Smooth muscle cell (in vitro differentiated cells): ENCODE measurements at regions not wholly inside any gene's neighbourhood (a gene's known extent, or its start where the extent isn't known, plus 50 kb on each side); places are given as distances from the start of the nearest gene placed in this dataset.

Source experiments
- DNase-seq: peaks from one replicate; lab custom pipeline; 2025; ENCODE audit not compliant: unreplicated experiment; lab: John Stamatoyannopoulos, UW
- H2AFZ ChIP-seq: fragments of 200-600 bp; sonication (generic); 2 replicates; pipeline ENCODE4 v1.6.0; 2016; ENCODE audit warnings: antibody characterized with exemption, low read depth, mild to moderate bottlenecking
- H3F3A ChIP-seq: fragments of 200-600 bp; sonication (generic); 2 replicates; pipeline ENCODE4 v1.6.0; 2017; ENCODE audit warnings: antibody characterized with exemption, low read depth
- H3K27ac ChIP-seq: fragments of 200-600 bp; sonication (generic); 2 replicates; pipeline ENCODE4 v1.5.1; 2016; ENCODE audit warnings: low read depth, mild to moderate bottlenecking
- H3K27me3 ChIP-seq: fragments of 200-600 bp; sonication (generic); 2 replicates; pipeline ENCODE4 v1.6.1; 2016; ENCODE audit warnings: low read depth, mild to moderate bottlenecking
- H3K36me3 ChIP-seq: fragments of 200-600 bp; sonication (generic); 2 replicates; pipeline ENCODE4 v1.5.1; 2016; ENCODE audit warnings: low read depth
- H3K4me1 ChIP-seq: fragments of 200-600 bp; sonication (generic); 2 replicates; pipeline ENCODE4 v1.5.1; 2016; ENCODE audit warnings: low read depth
- H3K4me2 ChIP-seq: fragments of 200-600 bp; sonication (generic); 2 replicates; pipeline ENCODE4 v1.6.0; 2016; ENCODE audit warnings: mild to moderate bottlenecking
- H3K4me3 ChIP-seq: fragments of 200-600 bp; sonication (generic); 2 replicates; pipeline ENCODE4 v1.5.1; 2016; ENCODE audit warnings: mild to moderate bottlenecking
- H3K79me2 ChIP-seq: fragments of 200-600 bp; sonication (generic); 2 replicates; pipeline ENCODE4 v1.6.0; 2016; ENCODE audit warnings: low read depth, mild to moderate bottlenecking
- H3K9ac ChIP-seq: fragments of 200-600 bp; sonication (generic); 2 replicates; pipeline ENCODE4 v1.6.0; 2016; ENCODE audit warnings: low read depth
- H3K9me3 ChIP-seq: fragments of 200-600 bp; sonication (generic); replicated peaks from 2 replicates; pipeline ENCODE4 v1.5.1; 2016; ENCODE audit warnings: low read depth
- H4K20me1 ChIP-seq: fragments of 200-600 bp; sonication (generic); 2 replicates; pipeline ENCODE4 v1.6.0; 2016; ENCODE audit warnings: low read depth
- WGBS: methylation state at CpG from one replicate; pipeline ENCODE4 v1.1.7; 2016; ENCODE audit warnings: low lambda C conversion rate; 5-methylcytosine and 5-hydroxymethylcytosine counted together
- TF ChIP-seq, protein P1 (sequence below): fragments of 200-600 bp; sonication (generic); IDR thresholded peaks from 2 replicates; pipeline ENCODE4 v1.5.1; 2017; ENCODE audit warnings: borderline replicate concordance, mild to moderate bottlenecking, antibody characterized with exemption; ENCODE audit not compliant: insufficient read depth, poor library complexity, severe bottlenecking

DNA sequence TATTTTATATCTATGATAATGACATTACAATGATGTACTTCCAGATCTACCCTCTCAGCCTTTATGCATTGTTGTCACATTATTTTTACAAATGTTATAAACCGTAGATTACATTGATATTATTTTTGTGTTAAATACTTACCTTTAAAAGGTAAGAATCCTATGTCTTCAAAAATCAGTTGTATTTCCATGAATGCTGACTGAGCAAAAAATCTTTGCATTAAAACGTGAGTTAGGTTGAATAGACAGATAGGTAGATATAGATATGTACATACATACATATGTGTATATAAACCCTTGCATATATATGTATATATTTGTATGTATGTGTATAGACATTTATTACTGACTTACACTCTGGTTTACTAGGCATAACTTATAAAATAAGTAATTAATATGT lies 558.2 kb downstream of the CDH26 start:
- Histone ChIP-seq H4K20me1 (no peaks in the 10 kb centered on the region), H3K27ac (no peak overlapping the region), H3K79me2 (no peaks in the 10 kb centered on the region), H3K4me1 (no peaks in the 10 kb centered on the region), H3K4me2 (no peak overlapping the region), H3K9ac (no peak overlapping the region), H3K27me3 (peaks cover 6% of the 10 kb centered on the region), H3K36me3 (no peaks in the 10 kb centered on the region), H2AFZ (no peak overlapping the region), H3K4me3 (no peak overlapping the region), H3K9me3 (no peaks in the 10 kb centered on the region), H3F3A (peaks cover 6% of the 10 kb centered on the region)
- TF ChIP-seq, protein P1, sequence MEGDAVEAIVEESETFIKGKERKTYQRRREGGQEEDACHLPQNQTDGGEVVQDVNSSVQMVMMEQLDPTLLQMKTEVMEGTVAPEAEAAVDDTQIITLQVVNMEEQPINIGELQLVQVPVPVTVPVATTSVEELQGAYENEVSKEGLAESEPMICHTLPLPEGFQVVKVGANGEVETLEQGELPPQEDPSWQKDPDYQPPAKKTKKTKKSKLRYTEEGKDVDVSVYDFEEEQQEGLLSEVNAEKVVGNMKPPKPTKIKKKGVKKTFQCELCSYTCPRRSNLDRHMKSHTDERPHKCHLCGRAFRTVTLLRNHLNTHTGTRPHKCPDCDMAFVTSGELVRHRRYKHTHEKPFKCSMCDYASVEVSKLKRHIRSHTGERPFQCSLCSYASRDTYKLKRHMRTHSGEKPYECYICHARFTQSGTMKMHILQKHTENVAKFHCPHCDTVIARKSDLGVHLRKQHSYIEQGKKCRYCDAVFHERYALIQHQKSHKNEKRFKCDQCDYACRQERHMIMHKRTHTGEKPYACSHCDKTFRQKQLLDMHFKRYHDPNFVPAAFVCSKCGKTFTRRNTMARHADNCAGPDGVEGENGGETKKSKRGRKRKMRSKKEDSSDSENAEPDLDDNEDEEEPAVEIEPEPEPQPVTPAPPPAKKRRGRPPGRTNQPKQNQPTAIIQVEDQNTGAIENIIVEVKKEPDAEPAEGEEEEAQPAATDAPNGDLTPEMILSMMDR, result no peak
- 92% methylated on average over 2 of the region's 2 CpGs for WGBS
- no peak for DNase-seq

DNA sequence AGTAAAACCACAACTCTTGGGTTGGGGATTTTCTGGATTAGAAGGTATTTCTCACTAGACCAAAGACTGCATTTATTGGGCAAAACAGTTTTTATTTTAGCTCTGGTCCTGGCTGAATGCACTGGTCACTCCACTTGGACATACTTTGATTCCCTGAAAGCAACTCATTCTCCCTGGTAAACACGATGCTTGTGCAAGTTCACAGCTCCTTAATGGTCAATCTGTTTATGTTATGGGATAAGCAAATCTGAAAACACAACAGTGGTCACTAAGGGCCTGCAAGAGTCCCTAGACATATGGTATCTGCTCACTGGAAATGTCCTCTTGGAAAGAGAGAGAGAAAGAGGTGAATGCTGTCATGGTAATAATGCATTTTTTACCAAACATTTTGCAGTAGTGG lies 559.8 kb downstream of the CDH26 start:
- H3K9ac ChIP-seq, result no peak overlapping the region
- peaks cover 6% of the 10 kb centered on the region for H3F3A ChIP-seq
- H3K4me1 ChIP-seq, result no peaks in the 10 kb centered on the region
- no peaks in the 10 kb centered on the region for H3K9me3 ChIP-seq
- DNase-seq, result no peak
- H3K27me3 ChIP-seq, result peaks cover 6% of the 10 kb centered on the region
- no peaks in the 10 kb centered on the region for H3K36me3 ChIP-seq
- no peaks in the 10 kb centered on the region for H3K79me2 ChIP-seq
- H3K4me3 ChIP-seq, result no peak overlapping the region
- TF ChIP-seq, protein P1, result no peak
- no peak overlapping the region for H3K27ac ChIP-seq
- no peak overlapping the region for H2AFZ ChIP-seq
- 45% methylated on average over 1 of the region's 1 CpG for WGBS
- no peaks in the 10 kb centered on the region for H4K20me1 ChIP-seq
- H3K4me2 ChIP-seq, result peak overlapping the region; percentile 54

DNA sequence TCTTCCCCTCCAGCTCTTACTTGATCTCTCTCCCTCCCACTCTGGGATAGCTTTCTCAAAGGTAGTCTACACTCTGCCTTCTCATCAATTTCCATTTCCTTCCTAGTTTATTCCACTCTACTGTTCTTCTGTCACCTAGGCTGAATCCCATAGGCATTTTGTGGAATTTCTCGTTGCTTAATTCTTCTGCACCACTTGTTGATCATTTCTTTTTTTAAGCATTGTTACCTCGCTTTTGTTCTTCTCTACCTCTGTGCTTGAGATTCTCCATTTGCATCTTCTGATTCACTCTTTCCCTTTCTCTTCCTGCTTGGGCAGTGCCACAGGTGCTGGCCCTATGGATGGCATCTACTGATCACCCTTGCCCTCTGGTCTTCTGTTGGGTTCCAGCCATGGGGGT lies 567.2 kb downstream of the CDH26 start:
- Histone ChIP-seq H2AFZ (no peak overlapping the region), H4K20me1 (no peaks in the 10 kb centered on the region), H3K9ac (no peak overlapping the region), H3K79me2 (no peaks in the 10 kb centered on the region), H3K27me3 (peaks cover 6% of the 10 kb centered on the region), H3F3A (no peaks in the 10 kb centered on the region), H3K9me3 (no peaks in the 10 kb centered on the region), H3K4me3 (no peak overlapping the region), H3K27ac (no peak overlapping the region), H3K36me3 (no peaks in the 10 kb centered on the region), H3K4me2 (no peak overlapping the region), H3K4me1 (no peaks in the 10 kb centered on the region)
- TF ChIP-seq, protein P1, result no peak
- WGBS, result 95% methylated on average over 2 of the region's 2 CpGs
- DNase-seq, result no peak

DNA sequence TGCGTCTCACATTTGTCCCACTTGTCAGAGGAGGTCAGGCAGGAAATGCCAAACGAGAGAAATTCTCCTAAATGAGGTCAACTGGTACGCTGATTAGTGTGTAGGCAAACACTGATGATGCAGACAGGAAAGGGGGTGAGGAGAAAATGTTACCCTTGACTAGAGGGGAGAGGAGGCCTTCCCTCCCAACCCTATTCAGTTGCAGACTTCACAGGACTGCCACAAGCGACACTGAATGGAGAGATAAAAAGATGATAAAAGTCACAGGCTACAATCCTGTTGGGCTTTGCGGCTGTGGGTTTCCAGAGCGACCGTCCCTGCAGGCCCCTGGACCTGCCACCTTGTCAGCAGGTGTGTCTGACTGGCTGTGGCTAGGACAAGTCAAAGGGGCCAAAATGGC lies 569.4 kb downstream of the CDH26 start:
- TF ChIP-seq, protein P1, result no peak
- no peak overlapping the region for H3K27ac ChIP-seq
- H2AFZ ChIP-seq, result no peak overlapping the region
- H3K4me2 ChIP-seq, result no peak overlapping the region
- H3K4me3 ChIP-seq, result no peak overlapping the region
- H3K27me3 ChIP-seq, result no peaks in the 10 kb centered on the region
- no peaks in the 10 kb centered on the region for H3K79me2 ChIP-seq
- no peaks in the 10 kb centered on the region for H3K4me1 ChIP-seq
- no peak for DNase-seq
- H3F3A ChIP-seq, result no peaks in the 10 kb centered on the region
- H3K9me3 ChIP-seq, result no peaks in the 10 kb centered on the region
- no peaks in the 10 kb centered on the region for H3K36me3 ChIP-seq
- no peak overlapping the region for H3K9ac ChIP-seq
- no peaks in the 10 kb centered on the region for H4K20me1 ChIP-seq
- WGBS, result 79% methylated on average over 7 of the region's 7 CpGs
